ENCODE measurements at regions not wholly inside any gene's neighbourhood (a gene's known extent, or its start where the extent isn't known, plus 50 kb on each side); places are given as distances from the start of the nearest gene placed in this dataset.

GRCh38 chr7:18287482-18287881 is 208.1 kb upstream of the HDAC9 start:
- TF ChIP-seq, protein P1, sequence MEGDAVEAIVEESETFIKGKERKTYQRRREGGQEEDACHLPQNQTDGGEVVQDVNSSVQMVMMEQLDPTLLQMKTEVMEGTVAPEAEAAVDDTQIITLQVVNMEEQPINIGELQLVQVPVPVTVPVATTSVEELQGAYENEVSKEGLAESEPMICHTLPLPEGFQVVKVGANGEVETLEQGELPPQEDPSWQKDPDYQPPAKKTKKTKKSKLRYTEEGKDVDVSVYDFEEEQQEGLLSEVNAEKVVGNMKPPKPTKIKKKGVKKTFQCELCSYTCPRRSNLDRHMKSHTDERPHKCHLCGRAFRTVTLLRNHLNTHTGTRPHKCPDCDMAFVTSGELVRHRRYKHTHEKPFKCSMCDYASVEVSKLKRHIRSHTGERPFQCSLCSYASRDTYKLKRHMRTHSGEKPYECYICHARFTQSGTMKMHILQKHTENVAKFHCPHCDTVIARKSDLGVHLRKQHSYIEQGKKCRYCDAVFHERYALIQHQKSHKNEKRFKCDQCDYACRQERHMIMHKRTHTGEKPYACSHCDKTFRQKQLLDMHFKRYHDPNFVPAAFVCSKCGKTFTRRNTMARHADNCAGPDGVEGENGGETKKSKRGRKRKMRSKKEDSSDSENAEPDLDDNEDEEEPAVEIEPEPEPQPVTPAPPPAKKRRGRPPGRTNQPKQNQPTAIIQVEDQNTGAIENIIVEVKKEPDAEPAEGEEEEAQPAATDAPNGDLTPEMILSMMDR (IDR thresholded peaks at IDR 0.05) = no peak

DNA sequence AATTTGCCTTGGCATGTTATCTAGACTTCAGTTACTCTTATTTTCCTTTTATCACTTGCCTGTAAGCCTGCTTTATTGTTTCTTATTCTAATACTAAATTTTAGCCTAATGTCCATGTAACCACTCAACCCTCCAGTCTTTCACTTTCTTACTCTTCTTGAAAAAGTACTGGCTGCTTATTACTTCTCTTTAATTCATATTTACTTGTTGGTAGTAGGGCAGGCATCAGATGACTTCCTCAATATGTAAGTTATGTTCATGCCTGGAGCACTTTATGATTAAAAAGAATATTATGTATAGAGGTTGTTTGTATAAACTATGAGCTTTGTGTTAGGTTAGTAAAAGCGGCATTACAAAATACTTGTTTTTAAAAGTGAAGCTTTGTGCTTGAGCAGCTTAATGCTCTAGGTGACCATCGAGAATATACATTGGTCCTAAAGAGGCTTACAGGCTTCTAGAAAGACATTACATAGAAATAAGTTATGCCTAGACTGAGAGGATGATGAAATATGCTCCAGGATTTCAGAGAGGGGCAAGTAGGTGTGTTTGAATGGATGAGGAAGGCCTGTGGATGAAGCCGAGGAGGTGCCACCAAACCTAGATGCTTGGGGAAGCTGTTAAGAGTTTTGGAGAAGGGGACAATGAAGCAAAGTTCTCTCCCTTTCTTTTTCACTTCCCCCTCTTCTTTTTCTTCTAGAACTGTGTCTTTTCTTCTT is 207.1 kb upstream of the HDAC9 start:
- H3K27ac Mint-ChIP-seq (ENCODE audit: unreplicated experiment) = no peak overlapping the region

More at GRCh38 chr7:18287482-18287881, 208.1 kb upstream of the HDAC9 start:
- H3K27ac Mint-ChIP-seq (ENCODE audit: unreplicated experiment) = no peak overlapping the region
- H3K9me3 Mint-ChIP-seq (ENCODE audit: low read depth) = no peaks in the 10 kb centered on the region
- DNase-seq (ENCODE audit: low spot score) = no peak
- no peak overlapping the region for H3K4me3 Mint-ChIP-seq (ENCODE audit: unreplicated experiment)
- H3K27me3 Mint-ChIP-seq (ENCODE audit: low read depth) = no peaks in the 10 kb centered on the region
- H3K4me1 Mint-ChIP-seq (ENCODE audit: low read depth) = no peaks in the 10 kb centered on the region
- H3K36me3 Mint-ChIP-seq (ENCODE audit: low read depth) = no peaks in the 10 kb centered on the region

DNA sequence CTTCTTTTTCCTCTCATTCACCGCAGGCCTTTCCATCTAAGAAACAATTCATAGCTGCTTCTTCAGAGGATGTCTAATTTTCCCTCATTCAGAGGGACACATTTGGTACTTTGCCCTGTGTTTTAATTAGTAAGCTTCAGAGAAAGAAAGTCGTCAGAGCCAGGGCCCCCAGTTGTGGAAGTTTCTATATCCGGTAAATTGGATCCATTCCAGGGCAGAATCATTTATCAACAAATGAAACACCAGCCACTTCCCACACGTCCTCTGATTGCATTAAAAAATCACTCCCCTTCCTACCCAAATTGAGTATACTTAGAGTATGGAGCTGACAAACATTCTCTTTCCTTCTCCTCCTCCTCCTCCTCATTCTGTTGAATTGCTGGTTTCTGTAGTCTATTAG is 205.8 kb upstream of the HDAC9 start:
- peaks cover 3% of the 10 kb centered on the region for H3K27me3 Mint-ChIP-seq (ENCODE audit: low read depth)
- H3K9me3 Mint-ChIP-seq (ENCODE audit: low read depth) = no peaks in the 10 kb centered on the region
- TF ChIP-seq, protein P1 (IDR thresholded peaks at IDR 0.05) = no peak
- no peak overlapping the region for H3K27ac Mint-ChIP-seq (ENCODE audit: unreplicated experiment)
- H3K4me3 Mint-ChIP-seq (ENCODE audit: unreplicated experiment) = no peak overlapping the region
- no peak for DNase-seq (ENCODE audit: low spot score)
- H3K4me1 Mint-ChIP-seq (ENCODE audit: low read depth) = no peaks in the 10 kb centered on the region
- no peaks in the 10 kb centered on the region for H3K36me3 Mint-ChIP-seq (ENCODE audit: low read depth)

More for the DNA sequence above, 207.1 kb upstream of the HDAC9 start:
- no peak overlapping the region for H3K4me3 Mint-ChIP-seq (ENCODE audit: unreplicated experiment)
- H3K27me3 Mint-ChIP-seq (ENCODE audit: low read depth) = peaks cover 3% of the 10 kb centered on the region
- no peaks in the 10 kb centered on the region for H3K9me3 Mint-ChIP-seq (ENCODE audit: low read depth)
- no peaks in the 10 kb centered on the region for H3K36me3 Mint-ChIP-seq (ENCODE audit: low read depth)
- no peak for DNase-seq (ENCODE audit: low spot score)
- H3K4me1 Mint-ChIP-seq (ENCODE audit: low read depth) = no peaks in the 10 kb centered on the region
- TF ChIP-seq, protein P1 (IDR thresholded peaks at IDR 0.05) = no peak

DNA sequence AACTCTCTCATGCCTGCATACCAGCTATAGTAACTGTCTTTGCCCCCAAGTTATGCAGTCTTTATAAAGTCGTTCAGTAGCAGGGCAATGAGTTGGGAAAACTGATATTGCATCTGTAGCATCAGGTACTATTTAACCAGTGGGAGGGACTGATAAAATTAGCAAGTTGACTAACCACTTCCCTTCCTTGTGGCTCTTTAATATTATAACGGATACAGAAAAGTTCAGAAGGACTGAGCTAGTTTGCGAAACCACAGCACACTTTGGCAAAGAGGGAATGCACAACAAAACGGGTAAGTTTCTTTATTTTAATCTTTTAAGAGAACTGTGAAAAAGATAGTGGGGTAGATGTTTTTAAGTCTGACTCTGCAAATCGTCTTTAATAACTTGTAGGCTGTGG is 205.3 kb upstream of the HDAC9 start:
- Mint-ChIP-seq H3K27ac (ENCODE audit: unreplicated experiment) (no peak overlapping the region), H3K4me1 (ENCODE audit: low read depth) (no peaks in the 10 kb centered on the region)

DNA sequence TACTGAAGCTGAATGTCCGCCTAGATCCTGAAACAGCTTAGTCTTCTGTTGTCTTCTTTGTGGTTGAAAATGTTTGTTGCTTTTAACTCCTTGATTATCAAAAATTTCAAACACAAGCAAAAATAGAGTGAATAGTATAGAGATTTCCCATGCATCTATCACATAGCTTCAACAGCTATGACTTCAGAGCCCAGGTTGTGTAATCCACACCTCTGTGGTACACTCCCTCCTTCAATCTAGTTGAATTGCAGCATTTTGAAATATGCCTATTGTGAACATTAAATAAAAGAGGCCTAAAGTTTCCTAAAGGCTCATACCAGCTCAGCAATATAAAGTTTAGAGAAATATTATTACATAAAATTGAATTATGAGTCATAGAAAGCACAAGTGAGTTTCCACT is 204.7 kb upstream of the HDAC9 start:
- Mint-ChIP-seq H3K36me3 (ENCODE audit: low read depth) (no peaks in the 10 kb centered on the region), H3K4me3 (ENCODE audit: unreplicated experiment) (no peak overlapping the region), H3K9me3 (ENCODE audit: low read depth) (no peaks in the 10 kb centered on the region), H3K27me3 (ENCODE audit: low read depth) (peaks cover 3% of the 10 kb centered on the region), H3K4me1 (ENCODE audit: low read depth) (no peaks in the 10 kb centered on the region), H3K27ac (ENCODE audit: unreplicated experiment) (no peak overlapping the region)
- TF ChIP-seq, protein P1 (IDR thresholded peaks at IDR 0.05) = no peak
- no peak for DNase-seq (ENCODE audit: low spot score)

More for the DNA sequence above, 205.3 kb upstream of the HDAC9 start:
- TF ChIP-seq, protein P1 (IDR thresholded peaks at IDR 0.05) = no peak
- Mint-ChIP-seq H3K4me3 (ENCODE audit: unreplicated experiment) (no peak overlapping the region), H3K9me3 (ENCODE audit: low read depth) (no peaks in the 10 kb centered on the region), H3K36me3 (ENCODE audit: low read depth) (no peaks in the 10 kb centered on the region), H3K27me3 (ENCODE audit: low read depth) (peaks cover 3% of the 10 kb centered on the region)
- no peak for DNase-seq (ENCODE audit: low spot score)

Measured in chondrocyte (in vitro differentiated cells).